ENCODE measurements at regions not wholly inside any gene's neighbourhood (a gene's known extent, or its start where the extent isn't known, plus 50 kb on each side); places are given as distances from the start of the nearest gene placed in this dataset.

DNA sequence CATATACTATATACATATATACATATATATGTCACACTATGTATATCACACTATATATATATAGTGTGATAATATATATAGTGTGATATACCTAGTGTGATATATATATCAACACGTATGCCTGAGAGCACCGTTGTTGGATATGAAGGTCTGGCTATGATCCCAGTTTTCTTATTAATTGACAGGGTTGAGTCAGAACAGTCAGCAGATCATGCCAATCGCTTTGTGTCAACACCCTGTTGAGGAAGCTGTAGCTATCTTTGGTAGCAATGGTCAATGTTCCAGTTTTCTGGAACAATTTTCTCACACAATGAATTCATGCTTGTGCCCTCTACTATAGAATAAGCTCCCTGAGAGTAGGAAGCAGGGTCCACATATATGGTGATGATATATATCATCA lies 496.0 kb upstream of the AGA start:
- TF ChIP-seq POLR2A (IDR thresholded peaks at IDR 0.05; ENCODE audit: low read length), result no peak
- TF ChIP-seq GATA1 (IDR thresholded peaks at IDR 0.05; ENCODE audit: low read depth, low read length), result no peak

All from erythroblast (primary cell).